ENCODE measurements at regions not wholly inside any gene's neighbourhood (a gene's known extent, or its start where the extent isn't known, plus 50 kb on each side); places are given as distances from the start of the nearest gene placed in this dataset.

- peaks cover 0 to 8% (median 0%) of the 10 kb centered on the region in 11 donors for H3K9me3 Mint-ChIP-seq
- Histone ChIP-seq H3K27ac (ENCODE audit: low read depth, low read length) (no peak overlapping the region), H3K36me3 (ENCODE audit: control insufficient read depth in 2 of 3, insufficient read depth in 3 of 3, low read length in 3 of 3) (no peaks in the 10 kb centered on the region), H3K9me3 (ENCODE audit: control insufficient read depth in 2 of 3, low read length in 3 of 3) (no peaks in the 10 kb centered on the region), H3K4me3 (ENCODE audit: low read length) (no peak overlapping the region), H3K4me1 (ENCODE audit: control insufficient read depth in 2 of 2, insufficient read depth in 2 of 2, low read length in 2 of 2) (peaks cover 0 to 6% of the 10 kb centered on the region in 2 donors), H3K27me3 (ENCODE audit: control insufficient read depth in 2 of 2, insufficient read depth in 2 of 2, low read length in 2 of 2) (no peaks in the 10 kb centered on the region)
- H3K36me3 Mint-ChIP-seq, result peaks cover 0 to 4% (median 0%) of the 10 kb centered on the region in 5 donors
- intact Hi-C loops (cut with micrococcal nuclease), result no loop called here
- ATAC-seq, result no peak
- peaks cover 0 to 8% (median 0%) of the 10 kb centered on the region in 7 donors for H3K4me1 Mint-ChIP-seq
- H3K27ac Mint-ChIP-seq, result no peak overlapping the region
- no peak overlapping the region for H3K4me3 Mint-ChIP-seq
- no peaks in the 10 kb centered on the region for H3K27me3 Mint-ChIP-seq
- CTCF ChIA-PET, result no interaction called here
- DNase-seq, result no peak
- POLR2A ChIA-PET, result interaction anchor here (0.6 kb wide), 1 partner anchor 11 kb away, joined by 3 read pairs; no protein-coding TSS in a partner anchor
Observed at GRCh38 chr1:213884402-213884801, 103.4 kb upstream of the PROX1 start.

GRCh38 chr1:213884942-213885341 lies 102.8 kb upstream of the PROX1 start:
- H3K9me3 ChIP-seq (ENCODE audit: control insufficient read depth in 2 of 3, low read length in 3 of 3), result no peaks in the 10 kb centered on the region
- peaks cover 0 to 8% (median 0%) of the 10 kb centered on the region in 11 donors for H3K9me3 Mint-ChIP-seq
- H3K4me3 ChIP-seq (ENCODE audit: low read length), result no peak overlapping the region
- ChIA-PET POLR2A (interaction anchor here (0.6 kb wide), 1 partner anchor 12 kb away, joined by 3 read pairs; no protein-coding TSS in a partner anchor), CTCF (no interaction called here)
- no peak overlapping the region for H3K4me3 Mint-ChIP-seq
- H3K27ac Mint-ChIP-seq, result no peak overlapping the region
- peaks cover 0 to 3% (median 0%) of the 10 kb centered on the region in 5 donors for H3K36me3 Mint-ChIP-seq
- intact Hi-C loops (cut with micrococcal nuclease), result no loop called here
- H3K36me3 ChIP-seq (ENCODE audit: control insufficient read depth in 2 of 3, insufficient read depth in 3 of 3, low read length in 3 of 3), result no peaks in the 10 kb centered on the region
- H3K4me1 ChIP-seq (ENCODE audit: control insufficient read depth in 2 of 2, insufficient read depth in 2 of 2, low read length in 2 of 2), result peaks cover 0 to 6% of the 10 kb centered on the region in 2 donors
- DNase-seq, result no peak
- no peaks in the 10 kb centered on the region for H3K27me3 ChIP-seq (ENCODE audit: control insufficient read depth in 2 of 2, insufficient read depth in 2 of 2, low read length in 2 of 2)
- no peak overlapping the region for H3K27ac ChIP-seq (ENCODE audit: low read depth, low read length)
- ATAC-seq, result no peak
- H3K4me1 Mint-ChIP-seq, result peaks cover 0 to 8% (median 0%) of the 10 kb centered on the region in 7 donors
- no peaks in the 10 kb centered on the region for H3K27me3 Mint-ChIP-seq

DNA sequence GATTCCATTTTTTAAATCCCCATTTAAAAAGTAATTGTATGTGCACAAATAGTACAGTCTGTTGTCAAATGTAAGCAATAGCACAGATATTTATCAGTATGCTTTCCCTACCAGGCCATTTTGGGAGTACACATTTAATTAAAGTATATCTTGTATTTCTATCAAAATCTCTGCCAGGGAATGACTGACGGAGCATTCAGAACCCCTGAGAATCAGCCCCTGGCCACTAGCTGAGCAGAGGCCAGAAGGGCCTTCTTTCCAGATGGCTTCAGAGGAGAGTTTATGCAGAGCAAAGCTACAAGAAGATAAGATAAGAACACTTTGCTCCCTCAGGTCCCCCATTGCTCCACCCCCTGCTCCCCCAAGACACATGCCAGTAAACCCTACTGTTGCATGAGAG lies 99.9 kb upstream of the PROX1 start:
- no peak overlapping the region for H3K4me3 ChIP-seq (ENCODE audit: low read length)
- Mint-ChIP-seq H3K4me1 (peaks cover 0 to 8% (median 0%) of the 10 kb centered on the region in 7 donors), H3K27ac (no peak overlapping the region), H3K9me3 (no peaks in the 10 kb centered on the region), H3K27me3 (no peaks in the 10 kb centered on the region), H3K36me3 (no peaks in the 10 kb centered on the region), H3K4me3 (no peak overlapping the region)
- DNase-seq (no peak), ATAC-seq (no peak)
- H3K9me3 ChIP-seq (ENCODE audit: control insufficient read depth in 2 of 3, low read length in 3 of 3), result no peaks in the 10 kb centered on the region
- CTCF ChIA-PET, result no interaction called here
- intact Hi-C loops (cut with micrococcal nuclease), result no loop called here
- H3K27me3 ChIP-seq (ENCODE audit: control insufficient read depth in 2 of 2, insufficient read depth in 2 of 2, low read length in 2 of 2), result no peaks in the 10 kb centered on the region
- H3K27ac ChIP-seq (ENCODE audit: low read depth, low read length), result no peak overlapping the region
- H3K4me1 ChIP-seq (ENCODE audit: control insufficient read depth in 2 of 2, insufficient read depth in 2 of 2, low read length in 2 of 2), result peaks cover 0 to 6% of the 10 kb centered on the region in 2 donors
- POLR2A ChIA-PET, result no interaction called here
- H3K36me3 ChIP-seq (ENCODE audit: control insufficient read depth in 2 of 3, insufficient read depth in 3 of 3, low read length in 3 of 3), result no peaks in the 10 kb centered on the region

DNA sequence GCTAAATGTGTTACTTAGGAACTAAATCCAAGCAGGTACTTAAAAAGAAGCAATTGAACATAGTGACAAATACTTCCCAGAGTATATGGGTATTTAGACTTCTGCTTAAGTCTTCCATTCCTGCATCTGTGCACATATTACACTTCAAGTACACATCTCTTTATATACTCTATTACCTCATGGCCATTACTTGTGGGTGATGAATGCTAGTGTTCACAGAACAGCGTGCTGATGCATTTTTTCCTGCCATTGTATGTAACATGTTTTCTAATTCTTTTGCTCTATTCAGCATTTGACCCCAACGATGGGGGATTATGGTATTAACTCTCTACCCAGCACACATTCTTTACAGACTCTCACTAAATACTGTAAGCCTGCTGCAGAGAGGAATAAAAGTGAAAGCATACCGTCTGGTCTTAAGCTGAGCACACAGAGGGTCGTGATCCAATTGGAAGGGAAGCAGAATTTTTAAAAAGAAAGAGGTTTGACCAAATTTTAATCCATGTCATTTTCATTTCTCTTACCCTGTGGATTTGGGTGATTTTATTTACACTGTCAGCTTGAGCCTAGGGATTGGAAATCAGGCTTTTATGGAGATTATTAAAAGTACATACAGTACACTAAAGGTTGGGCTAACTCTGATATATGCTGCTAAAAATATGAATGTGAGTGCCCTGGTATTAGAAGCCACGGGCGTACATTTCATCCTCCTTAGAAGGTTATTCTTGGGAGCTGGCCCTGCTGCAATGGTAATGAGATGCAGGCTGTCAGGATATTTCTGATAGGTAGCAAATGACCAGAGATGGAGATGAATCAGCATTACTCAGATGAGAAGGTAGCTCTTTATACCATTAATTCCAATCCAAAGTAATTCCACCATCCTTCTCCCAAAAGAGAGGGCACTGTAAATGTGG lies 95.5 kb upstream of the PROX1 start:
- no peaks in the 10 kb centered on the region for H3K36me3 Mint-ChIP-seq
- intact Hi-C loops (cut with micrococcal nuclease), result no loop called here
- peaks cover 0 to 4% (median 0%) of the 10 kb centered on the region in 5 donors for H3K27me3 Mint-ChIP-seq
- no peak for ATAC-seq
- no peaks in the 10 kb centered on the region for H3K36me3 ChIP-seq (ENCODE audit: control insufficient read depth in 2 of 3, insufficient read depth in 3 of 3, low read length in 3 of 3)
- H3K27ac Mint-ChIP-seq, result no peak overlapping the region
- H3K4me1 ChIP-seq (ENCODE audit: control insufficient read depth in 2 of 2, insufficient read depth in 2 of 2, low read length in 2 of 2), result no peaks in the 10 kb centered on the region
- peaks cover 0 to 8% (median 0%) of the 10 kb centered on the region in 11 donors for H3K9me3 Mint-ChIP-seq
- H3K27me3 ChIP-seq (ENCODE audit: control insufficient read depth in 2 of 2, insufficient read depth in 2 of 2, low read length in 2 of 2), result no peaks in the 10 kb centered on the region
- no peak overlapping the region for H3K4me3 Mint-ChIP-seq
- H3K4me3 ChIP-seq (ENCODE audit: low read length), result no peak overlapping the region
- POLR2A ChIA-PET, result no interaction called here
- H3K4me1 Mint-ChIP-seq, result no peaks in the 10 kb centered on the region
- no peaks in the 10 kb centered on the region for H3K9me3 ChIP-seq (ENCODE audit: control insufficient read depth in 2 of 3, low read length in 3 of 3)
- H3K27ac ChIP-seq (ENCODE audit: low read depth, low read length), result no peak overlapping the region
- DNase-seq, result no peak
- CTCF ChIA-PET, result interaction anchor here (0.6 kb wide), 1 partner anchor 646 kb away, joined by 3 read pairs; no protein-coding TSS in a partner anchor

DNA sequence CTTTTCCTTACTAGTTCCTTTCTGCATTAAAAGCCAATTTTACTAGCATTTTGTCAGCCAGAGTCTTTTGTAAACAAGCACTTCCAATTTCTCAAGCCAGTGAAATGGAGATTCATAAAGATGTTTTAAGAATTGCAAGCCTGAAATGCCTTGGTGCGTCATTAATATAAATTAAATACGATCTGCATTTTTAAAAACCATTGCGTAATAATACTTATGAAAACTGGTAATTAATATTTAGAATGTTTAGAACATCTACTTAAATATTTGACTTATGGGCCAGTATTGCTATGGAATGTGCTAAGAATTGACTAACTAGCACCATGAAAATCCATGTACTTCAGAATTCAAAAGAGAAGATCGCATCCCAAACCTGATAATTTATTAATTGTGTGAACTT lies 89.1 kb upstream of the PROX1 start:
- Mint-ChIP-seq H3K27me3 (peaks cover 0 to 5% (median 0%) of the 10 kb centered on the region in 5 donors), H3K9me3 (peaks cover 0 to 8% (median 2%) of the 10 kb centered on the region in 11 donors), H3K36me3 (no peaks in the 10 kb centered on the region), H3K4me3 (no peak overlapping the region), H3K4me1 (peaks cover 0 to 5% (median 0%) of the 10 kb centered on the region in 7 donors), H3K27ac (no peak overlapping the region)
- Histone ChIP-seq H3K4me1 (ENCODE audit: control insufficient read depth in 2 of 2, insufficient read depth in 2 of 2, low read length in 2 of 2) (no peaks in the 10 kb centered on the region), H3K4me3 (ENCODE audit: low read length) (no peak overlapping the region), H3K9me3 (ENCODE audit: control insufficient read depth in 2 of 3, low read length in 3 of 3) (no peaks in the 10 kb centered on the region), H3K27me3 (ENCODE audit: control insufficient read depth in 2 of 2, insufficient read depth in 2 of 2, low read length in 2 of 2) (no peaks in the 10 kb centered on the region), H3K27ac (ENCODE audit: low read depth, low read length) (no peak overlapping the region), H3K36me3 (ENCODE audit: control insufficient read depth in 2 of 3, insufficient read depth in 3 of 3, low read length in 3 of 3) (no peaks in the 10 kb centered on the region)
- DNase-seq (no peak), ATAC-seq (no peak)
- ChIA-PET CTCF (no interaction called here), POLR2A (no interaction called here)
- intact Hi-C loops (cut with micrococcal nuclease), result no loop called here

DNA sequence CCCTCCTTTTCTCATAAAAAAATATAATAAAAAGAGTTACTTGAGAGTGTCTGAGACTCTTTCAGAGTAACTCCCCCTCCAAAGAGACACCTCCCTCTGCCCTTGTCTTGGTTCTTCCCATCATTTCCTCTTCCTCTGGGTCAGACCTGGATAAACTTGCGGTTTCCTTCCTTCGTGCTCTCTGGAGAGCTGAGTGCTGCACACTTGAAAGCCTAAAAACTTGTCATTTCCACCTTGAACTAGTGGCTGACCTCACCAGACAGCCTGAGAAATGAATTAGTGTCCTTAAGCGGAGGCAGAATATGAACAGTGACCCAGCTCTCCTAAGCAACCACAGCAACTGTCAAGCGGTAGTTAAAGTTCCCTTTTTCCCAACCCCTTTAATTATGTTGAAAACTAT lies 88.4 kb upstream of the PROX1 start:
- H3K4me3 ChIP-seq (ENCODE audit: low read length), result no peak overlapping the region
- no peak overlapping the region for H3K27ac ChIP-seq (ENCODE audit: low read depth, low read length)
- ChIA-PET POLR2A (no interaction called here), CTCF (interaction anchor here (0.6 kb wide), 1 partner anchor 245 kb away, joined by 3 read pairs; no protein-coding TSS in a partner anchor)
- peaks cover 0 to 5% (median 0%) of the 10 kb centered on the region in 5 donors for H3K27me3 Mint-ChIP-seq
- intact Hi-C loops (cut with micrococcal nuclease), result no loop called here
- no peak overlapping the region for H3K4me3 Mint-ChIP-seq
- H3K4me1 Mint-ChIP-seq, result peaks cover 0 to 5% (median 0%) of the 10 kb centered on the region in 7 donors
- H3K27me3 ChIP-seq (ENCODE audit: control insufficient read depth in 2 of 2, insufficient read depth in 2 of 2, low read length in 2 of 2), result no peaks in the 10 kb centered on the region
- ATAC-seq (no peak), DNase-seq (no peak)
- no peaks in the 10 kb centered on the region for H3K4me1 ChIP-seq (ENCODE audit: control insufficient read depth in 2 of 2, insufficient read depth in 2 of 2, low read length in 2 of 2)
- peaks cover 0 to 8% (median 0%) of the 10 kb centered on the region in 11 donors for H3K9me3 Mint-ChIP-seq
- H3K36me3 ChIP-seq (ENCODE audit: control insufficient read depth in 2 of 3, insufficient read depth in 3 of 3, low read length in 3 of 3), result no peaks in the 10 kb centered on the region
- no peaks in the 10 kb centered on the region for H3K9me3 ChIP-seq (ENCODE audit: control insufficient read depth in 2 of 3, low read length in 3 of 3)
- no peak overlapping the region for H3K27ac Mint-ChIP-seq
- no peaks in the 10 kb centered on the region for H3K36me3 Mint-ChIP-seq

Data from naive thymus-derived CD4-positive, alpha-beta T cell (primary cell).